ENCODE measurements at regions not wholly inside any gene's neighbourhood (a gene's known extent, or its start where the extent isn't known, plus 50 kb on each side); places are given as distances from the start of the nearest gene placed in this dataset.
A peak's percentile ranks its signal among the peaks of the same experiment; 100 is the strongest.
"Not testable (repeated sequence)": the region's sequence is repeated elsewhere in the genome, so short reads cannot be mapped to it uniquely, and the experiment has no call there.

DNA sequence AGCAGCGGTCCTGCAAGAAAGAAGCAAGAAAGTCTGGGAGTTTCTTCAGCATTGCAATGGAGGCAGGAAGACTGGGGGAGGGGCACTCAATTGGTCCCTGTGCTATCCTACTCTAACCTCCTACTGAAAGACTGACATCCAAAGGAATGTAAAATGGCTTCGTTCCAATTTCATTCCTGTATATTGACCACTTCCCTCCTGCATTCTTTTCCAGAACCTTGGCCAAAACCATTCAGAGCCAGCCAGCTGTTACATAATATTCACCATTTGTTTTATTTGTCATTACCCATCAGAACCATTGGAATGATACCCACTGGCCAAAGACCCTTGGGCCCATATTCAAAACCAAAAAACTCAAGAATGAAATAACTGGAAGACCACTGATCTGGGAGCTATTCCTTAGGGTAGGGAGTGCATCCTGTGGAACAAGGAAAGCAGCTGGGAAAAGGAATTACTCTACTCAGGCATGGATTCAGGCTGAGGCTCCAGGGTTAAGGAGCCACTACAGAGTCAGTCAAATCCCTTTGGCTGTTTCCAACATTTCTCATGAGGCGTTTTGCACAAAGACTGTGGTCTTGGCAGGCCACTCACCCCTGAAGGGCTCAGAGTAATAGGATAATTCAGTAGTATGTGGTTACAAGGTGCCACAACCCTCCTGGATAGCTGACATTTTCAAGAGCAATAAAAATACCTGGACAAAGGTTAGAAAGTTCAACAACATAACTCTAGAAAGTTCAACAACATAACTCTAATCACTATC lies 148.7 kb upstream of the SLC1A3 start:
- no peak for DNase-seq
- CTCF ChIA-PET: interaction anchor here (0.6 kb wide), 1 partner anchor 17 kb away, joined by 3 read pairs; no protein-coding TSS in a partner anchor
- Mint-ChIP-seq H3K27ac (ENCODE audit: unreplicated experiment) (no peak overlapping the region), H3K4me1 (ENCODE audit: low read depth, unreplicated experiment) (peaks cover 7% of the 10 kb centered on the region), H3K4me3 (ENCODE audit: low read depth, unreplicated experiment) (no peak overlapping the region), H3K36me3 (ENCODE audit: insufficient read depth, unreplicated experiment) (no peaks in the 10 kb centered on the region), H3K27me3 (ENCODE audit: unreplicated experiment) (no peaks in the 10 kb centered on the region), H3K9me3 (ENCODE audit: low read depth, unreplicated experiment) (no peaks in the 10 kb centered on the region)
- intact Hi-C loops (cut with micrococcal nuclease; ENCODE audit: unreplicated experiment): loop anchor here (5.0 kb wide), 1 partner anchor 40 kb away; no protein-coding TSS in a partner anchor
- no TSS peak for BruUV-seq (replicated peaks)
- TF ChIP-seq, protein P1, sequence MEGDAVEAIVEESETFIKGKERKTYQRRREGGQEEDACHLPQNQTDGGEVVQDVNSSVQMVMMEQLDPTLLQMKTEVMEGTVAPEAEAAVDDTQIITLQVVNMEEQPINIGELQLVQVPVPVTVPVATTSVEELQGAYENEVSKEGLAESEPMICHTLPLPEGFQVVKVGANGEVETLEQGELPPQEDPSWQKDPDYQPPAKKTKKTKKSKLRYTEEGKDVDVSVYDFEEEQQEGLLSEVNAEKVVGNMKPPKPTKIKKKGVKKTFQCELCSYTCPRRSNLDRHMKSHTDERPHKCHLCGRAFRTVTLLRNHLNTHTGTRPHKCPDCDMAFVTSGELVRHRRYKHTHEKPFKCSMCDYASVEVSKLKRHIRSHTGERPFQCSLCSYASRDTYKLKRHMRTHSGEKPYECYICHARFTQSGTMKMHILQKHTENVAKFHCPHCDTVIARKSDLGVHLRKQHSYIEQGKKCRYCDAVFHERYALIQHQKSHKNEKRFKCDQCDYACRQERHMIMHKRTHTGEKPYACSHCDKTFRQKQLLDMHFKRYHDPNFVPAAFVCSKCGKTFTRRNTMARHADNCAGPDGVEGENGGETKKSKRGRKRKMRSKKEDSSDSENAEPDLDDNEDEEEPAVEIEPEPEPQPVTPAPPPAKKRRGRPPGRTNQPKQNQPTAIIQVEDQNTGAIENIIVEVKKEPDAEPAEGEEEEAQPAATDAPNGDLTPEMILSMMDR (IDR thresholded peaks at IDR 0.05; ENCODE audit: unreplicated experiment): no peak

DNA sequence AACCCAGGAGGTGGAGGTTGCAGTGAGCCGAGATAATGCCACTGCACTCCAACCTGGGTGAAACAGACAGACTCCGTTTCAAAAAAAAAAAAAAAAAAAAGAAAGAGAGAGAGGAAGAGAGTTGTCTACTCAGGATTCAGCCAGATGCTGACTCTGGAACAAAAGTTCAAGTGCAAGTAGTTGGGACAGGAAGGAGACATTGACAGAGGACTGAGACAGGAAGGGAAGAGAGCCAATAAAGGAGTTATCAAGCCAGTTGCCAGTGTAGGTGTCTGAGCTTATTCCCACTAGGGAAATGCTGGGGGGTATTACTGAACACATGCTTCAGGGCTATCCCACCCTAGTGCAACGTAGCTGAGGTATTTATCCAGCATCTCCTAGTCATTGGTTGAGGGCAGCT lies 147.7 kb upstream of the SLC1A3 start:
- Mint-ChIP-seq H3K27ac (ENCODE audit: unreplicated experiment) (no peak overlapping the region), H3K27me3 (ENCODE audit: unreplicated experiment) (no peaks in the 10 kb centered on the region), H3K36me3 (ENCODE audit: insufficient read depth, unreplicated experiment) (no peaks in the 10 kb centered on the region), H3K4me3 (ENCODE audit: low read depth, unreplicated experiment) (no peak overlapping the region), H3K9me3 (ENCODE audit: low read depth, unreplicated experiment) (no peaks in the 10 kb centered on the region), H3K4me1 (ENCODE audit: low read depth, unreplicated experiment) (peaks cover 7% of the 10 kb centered on the region)
- DNase-seq: no peak
- CTCF ChIA-PET: interaction anchor here (0.6 to 1.2 kb wide), 4 partner anchors 15 to 232 kb away, joined by 3 to 5 read pairs (median 4); no protein-coding TSS in a partner anchor
- intact Hi-C loops (cut with micrococcal nuclease; ENCODE audit: unreplicated experiment): loop anchor here (5.0 kb wide), 1 partner anchor 41 kb away; no protein-coding TSS in a partner anchor
- TF ChIP-seq, protein P1 (IDR thresholded peaks at IDR 0.05; ENCODE audit: unreplicated experiment): no peak
- no TSS peak for BruUV-seq (replicated peaks)

DNA sequence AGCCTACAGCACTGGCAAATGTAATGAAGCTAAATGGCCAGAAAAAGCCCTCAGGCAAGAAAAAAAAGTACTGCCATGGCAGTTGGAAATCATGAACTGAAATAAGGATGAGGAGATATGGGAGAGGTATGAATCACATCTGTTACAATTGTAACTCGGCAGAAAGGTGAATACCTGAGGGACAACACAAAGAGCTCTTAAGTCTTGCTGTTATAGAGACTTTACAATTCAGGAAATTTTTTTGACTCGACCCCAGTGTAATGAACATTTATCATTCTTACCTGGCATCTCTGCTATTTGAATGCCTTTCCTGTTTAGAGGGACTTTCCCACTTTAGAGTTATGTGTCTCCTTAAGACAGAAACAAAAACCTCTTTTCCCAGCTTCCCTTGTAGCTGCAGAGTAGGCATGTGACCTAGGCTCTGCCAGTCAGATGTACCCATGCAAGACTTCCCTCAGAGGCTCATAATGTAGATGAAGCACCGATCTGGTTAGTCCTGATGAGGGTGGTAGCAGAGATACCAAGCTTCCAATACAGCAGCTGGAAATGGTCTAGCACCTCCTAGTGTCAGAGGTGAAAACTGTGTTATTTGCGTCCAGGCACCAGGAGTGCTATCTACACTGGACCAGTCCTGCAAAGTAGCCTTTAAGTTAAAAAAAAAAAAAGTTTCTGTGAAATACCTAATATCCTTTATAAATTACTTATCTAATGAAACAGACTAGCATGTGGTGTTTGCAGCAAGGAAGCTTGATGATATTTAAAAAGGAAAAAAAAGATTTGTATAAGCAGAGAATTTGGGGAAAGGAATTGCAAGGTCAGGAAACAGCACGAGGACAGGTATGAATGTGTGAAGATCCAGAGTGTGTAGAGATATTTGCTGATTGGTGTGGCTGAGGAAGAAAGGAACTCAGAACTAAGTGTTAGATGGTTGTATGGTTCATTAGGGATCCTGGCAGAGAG lies 146.9 kb upstream of the SLC1A3 start:
- Mint-ChIP-seq H3K4me1 (ENCODE audit: low read depth, unreplicated experiment) (peaks cover 7% of the 10 kb centered on the region), H3K27me3 (ENCODE audit: unreplicated experiment) (no peaks in the 10 kb centered on the region), H3K36me3 (ENCODE audit: insufficient read depth, unreplicated experiment) (no peaks in the 10 kb centered on the region), H3K4me3 (ENCODE audit: low read depth, unreplicated experiment) (no peak overlapping the region), H3K27ac (ENCODE audit: unreplicated experiment) (no peak overlapping the region), H3K9me3 (ENCODE audit: low read depth, unreplicated experiment) (no peaks in the 10 kb centered on the region)
- intact Hi-C loops (cut with micrococcal nuclease; ENCODE audit: unreplicated experiment): loop anchor here (5.0 kb wide), 1 partner anchor 42 kb away; no protein-coding TSS in a partner anchor
- TF ChIP-seq, protein P1 (IDR thresholded peaks at IDR 0.05; ENCODE audit: unreplicated experiment): peak; percentile 47
- DNase-seq: peak; percentile 17
- no TSS peak for BruUV-seq (replicated peaks)
- CTCF ChIA-PET: interaction anchor here (0.5 to 1.2 kb wide), 7 partner anchors 15 to 1569 kb away, joined by 3 to 6 read pairs (median 3); no protein-coding TSS in a partner anchor

DNA sequence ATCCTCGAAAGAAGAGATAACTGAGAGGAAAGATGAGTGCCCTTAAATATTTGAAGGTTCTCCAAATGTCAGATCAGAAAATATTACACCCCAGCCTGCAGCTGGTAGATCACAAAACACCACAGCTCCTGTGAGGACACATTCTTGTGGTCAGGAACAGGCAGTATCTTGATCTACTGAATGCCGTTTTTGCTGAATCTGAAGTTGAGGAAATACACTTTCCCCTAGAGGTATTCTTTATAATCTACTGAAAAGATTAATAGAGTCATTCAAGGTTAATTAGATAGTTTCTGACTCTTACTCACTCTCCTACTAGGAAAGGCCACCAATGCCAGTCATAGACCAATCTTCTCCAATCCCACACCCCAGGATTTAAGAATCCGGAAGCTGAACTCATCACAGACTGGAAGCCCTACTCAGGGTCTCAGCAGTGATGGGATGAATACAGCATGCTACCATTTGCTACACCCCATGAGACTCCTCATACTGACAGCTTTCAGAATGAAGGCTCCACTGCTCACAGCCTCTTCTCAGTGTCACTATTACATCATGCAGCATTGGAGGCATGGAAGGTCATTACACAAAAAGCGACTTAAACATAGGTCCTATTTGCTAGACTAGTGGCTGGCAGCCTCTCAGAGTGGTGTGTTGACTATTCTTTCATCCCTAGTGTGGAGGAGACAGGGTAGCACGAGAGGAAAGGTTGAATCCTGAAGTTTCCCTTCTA lies 143.9 kb upstream of the SLC1A3 start:
- Mint-ChIP-seq H3K4me1 (ENCODE audit: low read depth, unreplicated experiment) (peaks cover 7% of the 10 kb centered on the region), H3K36me3 (ENCODE audit: insufficient read depth, unreplicated experiment) (no peaks in the 10 kb centered on the region), H3K4me3 (ENCODE audit: low read depth, unreplicated experiment) (no peak overlapping the region), H3K27me3 (ENCODE audit: unreplicated experiment) (peaks cover 22% of the 10 kb centered on the region), H3K27ac (ENCODE audit: unreplicated experiment) (no peak overlapping the region), H3K9me3 (ENCODE audit: low read depth, unreplicated experiment) (no peaks in the 10 kb centered on the region)
- CTCF ChIA-PET: interaction anchor here (0.6 to 1.4 kb wide), 2 partner anchors 18 to 44 kb away, joined by 3 to 5 read pairs; no protein-coding TSS in a partner anchor
- no TSS peak for BruUV-seq (replicated peaks)
- intact Hi-C loops (cut with micrococcal nuclease; ENCODE audit: unreplicated experiment): no loop called here
- TF ChIP-seq, protein P1 (IDR thresholded peaks at IDR 0.05; ENCODE audit: unreplicated experiment): no peak
- no peak for DNase-seq

DNA sequence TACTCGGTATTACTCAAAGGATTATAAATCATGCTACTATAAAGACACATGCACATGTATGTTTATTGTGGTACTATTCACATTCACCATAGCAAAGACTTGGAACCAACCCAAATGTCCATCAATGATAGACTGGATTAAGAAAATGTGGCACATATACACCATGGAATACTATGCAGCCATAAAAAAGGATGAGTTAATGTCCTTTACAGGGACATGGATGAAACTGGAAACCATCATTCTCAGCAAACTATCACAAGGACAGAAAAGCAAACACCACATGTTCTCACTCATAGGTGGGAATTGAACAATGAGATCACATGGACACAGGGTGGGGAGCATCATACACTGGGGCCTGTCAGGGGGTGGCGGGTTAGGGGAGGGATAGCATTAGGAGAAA lies 130.5 kb upstream of the SLC1A3 start:
- intact Hi-C loops (cut with micrococcal nuclease; ENCODE audit: unreplicated experiment): not testable (repeated sequence)

More for the DNA sequence above, 130.5 kb upstream of the SLC1A3 start:
- H3K4me1 Mint-ChIP-seq (ENCODE audit: low read depth, unreplicated experiment); H3K4me3 Mint-ChIP-seq (ENCODE audit: low read depth, unreplicated experiment); H3K36me3 Mint-ChIP-seq (ENCODE audit: insufficient read depth, unreplicated experiment); CTCF ChIA-PET; DNase-seq; H3K27ac Mint-ChIP-seq (ENCODE audit: unreplicated experiment); BruUV-seq (replicated peaks); H3K9me3 Mint-ChIP-seq (ENCODE audit: low read depth, unreplicated experiment): not testable (repeated sequence)
- H3K27me3 Mint-ChIP-seq (ENCODE audit: unreplicated experiment): peaks cover 14% of the 10 kb centered on the region
